K562 (cell line): ENCODE measurements at regions not wholly inside any gene's neighbourhood (a gene's known extent, or its start where the extent isn't known, plus 50 kb on each side); places are given as distances from the start of the nearest gene placed in this dataset.

Experiments
- ATAC-seq: fragments of 200-7000 bp; cut with Tn5 transposase; 3 replicates; pipeline ENCODE4 v1.9.1; 2020; ENCODE audit warnings: moderate library complexity
- BruUV-seq: library from RNA; stranded (reverse); fragments of 400-500 nt; replicated peaks from 2 replicates; lab custom pipeline; 2021; lab: Mats Ljungman, UMichigan
- CTCF ChIA-PET: fragments of 300-600 bp; formaldehyde crosslinking; extraction: SDS; loops from one replicate; lab custom pipeline; 2021; ENCODE audit warnings: low intra/inter-chr PET ratio; lab: Yijun Ruan, JAX
- POLR2A ChIA-PET: fragments of 300-600, 350-650 bp; sonication (Branson Sonifier 250); formaldehyde crosslinking; extraction: SDS; loops from one replicate; lab custom pipeline; 2021; ENCODE audit warnings: antibody characterized with exemption, inconsistent platforms; lab: Yijun Ruan, JAX
- DNase-seq, 4 experiments: peaks; one replicate each; pipeline versions ENCODE4 v3.0.0 to v3.0.0-alpha.2; 2011 to 2018; ENCODE audit warnings: low spot score in 3 of 4, mixed read lengths in 3 of 4; ENCODE audit errors: extremely low read depth in 1 of 4
- FAIRE-seq: peaks from 2 replicates; lab custom pipeline; 2011; peaks lifted over from hg19 to GRCh38; lab: Jason Lieb, UNC
- H2AFZ ChIP-seq: 2 replicates; pipeline ENCODE4 v1.6.0; 2011; ENCODE audit warnings: low read depth, low read length, control low read depth, inconsistent platforms
- H3K27ac ChIP-seq: fragments of 200-600 bp; 3 replicates; pipeline ENCODE4 v1.8.0; 2011; ENCODE audit warnings: low read depth, mild to moderate bottlenecking, control low read depth, inconsistent platforms, low read length, moderate library complexity, mixed read lengths; ENCODE audit errors: extremely low read depth
- H3K27me3 ChIP-seq, 2 experiments: fragments of 300-600 bp in 1 of 2; 2 replicates in 1 of 2; 3 replicates in 1 of 2; pipeline versions ENCODE4 v1.6.0 to v1.8.0; 2011; ENCODE audit warnings: inconsistent platforms in 2 of 2, low read length in 2 of 2, mild to moderate bottlenecking in 1 of 2, mixed read lengths in 1 of 2, moderate library complexity in 1 of 2; ENCODE audit not compliant: control insufficient read depth in 2 of 2, insufficient read depth in 2 of 2
- H3K36me3 ChIP-seq: fragments of 300-600 bp; 3 replicates; pipeline ENCODE4 v1.8.0; 2011; ENCODE audit warnings: mild to moderate bottlenecking, low read length, inconsistent platforms; ENCODE audit not compliant: control insufficient read depth, insufficient read depth
- H3K4me1 ChIP-seq, 2 experiments: fragments of 200-600 bp in 1 of 2; replicated peaks in 1 of 2; 2 replicates in 1 of 2; 3 replicates in 1 of 2; pipeline versions ENCODE4 v1.5.1 to v1.8.0; 2011; ENCODE audit warnings: inconsistent platforms in 2 of 2, low read length in 2 of 2, mild to moderate bottlenecking in 1 of 2, mixed read lengths in 1 of 2, moderate library complexity in 1 of 2; ENCODE audit not compliant: control insufficient read depth in 2 of 2, insufficient read depth in 2 of 2
- H3K4me2 ChIP-seq: 2 replicates; pipeline ENCODE4 v1.6.1; 2011; ENCODE audit warnings: low read length, control low read depth, inconsistent platforms, mixed read lengths; ENCODE audit not compliant: insufficient read depth
- H3K4me3 ChIP-seq: fragments of 200-600 bp; sonication (generic), shearing (Covaris generic); 2 replicates; pipeline ENCODE4 v1.5.1; 2016; ENCODE audit warnings: control low read depth, inconsistent platforms
- H3K79me2 ChIP-seq: fragments of 200-600 bp; 3 replicates; pipeline ENCODE4 v1.8.0; 2011; ENCODE audit warnings: low read length, inconsistent platforms; ENCODE audit not compliant: control insufficient read depth, insufficient read depth
- H3K9ac ChIP-seq, 2 experiments: 2 replicates each; pipeline versions ENCODE4 v1.6.0 to v1.6.1; 2011; ENCODE audit warnings: low read depth in 2 of 2, low read length in 2 of 2, control low read depth in 1 of 2, inconsistent platforms in 1 of 2, mild to moderate bottlenecking in 1 of 2, mixed read lengths in 1 of 2; ENCODE audit not compliant: insufficient read depth in 1 of 2
- H3K9me1 ChIP-seq: one replicate; pipeline ENCODE4 v1.6.0; 2011; ENCODE audit warnings: inconsistent platforms, mild to moderate bottlenecking, low read length, moderate library complexity; ENCODE audit not compliant: control insufficient read depth, insufficient read depth
- H3K9me3 ChIP-seq: replicated peaks from 2 replicates; pipeline ENCODE4 v1.5.1; 2011; ENCODE audit warnings: low read depth, low read length, inconsistent platforms; ENCODE audit not compliant: control insufficient read depth, insufficient read depth
- H4K20me1 ChIP-seq: replicated peaks from 2 replicates; pipeline ENCODE4 v1.6.1; 2011; ENCODE audit warnings: low read length, inconsistent platforms, mixed read lengths; ENCODE audit not compliant: control insufficient read depth, insufficient read depth
- GATAD2A ChIP-seq: fragments of 450-650 bp; IDR thresholded peaks from 2 replicates; pipeline ENCODE4 v1.6.1; 2017
- HLTF ChIP-seq: fragments of 450-650 bp; IDR thresholded peaks from 2 replicates; pipeline ENCODE4 v1.6.1; 2016
- HMG20B ChIP-seq: fragments of 250-450 bp; sonication (Bioruptor Pico); IDR thresholded peaks from 2 replicates; pipeline ENCODE4 v1.5.0; 2021; ENCODE audit warnings: mild to moderate bottlenecking
- MCM7 ChIP-seq, 2 experiments: fragments of 450-650 bp; IDR thresholded peaks; 2 replicates each; pipeline ENCODE4 v1.6.1; 2016 to 2018
- MTA2 ChIP-seq: fragments of 450-650 bp; IDR thresholded peaks from 2 replicates; pipeline ENCODE4 v1.6.1; 2016; ENCODE audit warnings: low read depth
- NR2C1 ChIP-seq, 2 experiments: fragments of 450-650 bp; IDR thresholded peaks; 2 replicates each; pipeline ENCODE4 v1.6.1; 2017; ENCODE audit warnings: mild to moderate bottlenecking in 2 of 2, antibody characterized with exemption in 1 of 2, inconsistent platforms in 1 of 2, missing compliant biosample characterization in 1 of 2, missing genetic modification characterization in 1 of 2
- POU5F1 ChIP-seq: fragments of 150-350 bp; IDR thresholded peaks from 2 replicates; pipeline ENCODE4 v1.6.1; 2014; ENCODE audit warnings: borderline replicate concordance, low read length, low read depth, mild to moderate bottlenecking; ENCODE audit not compliant: partially characterized antibody
- RFX5 ChIP-seq: IDR thresholded peaks from 2 replicates; pipeline ENCODE4 v1.6.1; 2011; ENCODE audit warnings: low read depth, mild to moderate bottlenecking, improper control_type of control experiment, low read length
- SRSF1 ChIP-seq: fragments of 200-400 bp; formaldehyde crosslinking; IDR thresholded peaks from 2 replicates; pipeline ENCODE4 v1.6.1; 2017; ENCODE audit warnings: mild to moderate bottlenecking, low read depth, low read length, moderate library complexity
- VEZF1 ChIP-seq: fragments of 200-800 bp; sonication (Bioruptor generic); IDR thresholded peaks from 2 replicates; pipeline ENCODE4 v1.6.1; 2017; ENCODE audit warnings: missing genetic modification characterization, missing compliant biosample characterization
- ZNF140 ChIP-seq: fragments of 250-450 bp; sonication (Bioruptor Pico); IDR thresholded peaks from 2 replicates; pipeline ENCODE4 v1.8.0; 2021; ENCODE audit warnings: moderate library complexity, mild to moderate bottlenecking, inconsistent platforms
- ZNF212 ChIP-seq: fragments of 450-650 bp; formaldehyde crosslinking; IDR thresholded peaks from 2 replicates; pipeline ENCODE4 v1.4.0; 2020; ENCODE audit warnings: mild to moderate bottlenecking
- WGBS: fragments of 100-300 bp; shearing (Covaris generic); methylation state at CpG from one replicate; pipeline ENCODE4 v1.1.6; 2016; ENCODE audit warnings: low coverage, mixed read lengths; ENCODE audit not compliant: insufficient coverage; ENCODE audit errors: missing lambda C conversion rate; 5-methylcytosine and 5-hydroxymethylcytosine counted together
- in situ Hi-C: fragments of 300-500 bp; cut with MboI; formaldehyde crosslinking; loops from 4 replicates; pipeline ENCODE4 v1.15.0; 2018; ENCODE audit warnings: inconsistent platforms, mixed read lengths
- intact Hi-C: fragments of 100-400 bp; cut with micrococcal nuclease; formaldehyde crosslinking; loops from 2 replicates; pipeline ENCODE4 v1.14.2; 2022

- FAIRE-seq, result no peak
- no TSS peak for BruUV-seq
- Histone ChIP-seq H3K27ac (no peak overlapping the region), H3K79me2 (no peaks in the 10 kb centered on the region), H3K9me1 (no peaks in the 10 kb centered on the region), H3K4me2 (no peak overlapping the region), H4K20me1 (no peaks in the 10 kb centered on the region), H3K27me3 (no peaks in the 10 kb centered on the region), H3K4me1 (no peaks in the 10 kb centered on the region), H3K9me3 (no peaks in the 10 kb centered on the region), H3K4me3 (no peak overlapping the region), H2AFZ (no peak overlapping the region), H3K36me3 (no peaks in the 10 kb centered on the region), H3K9ac (no peak overlapping the region)
- ATAC-seq, result no peak
- intact Hi-C loops, result no loop called here
- no peak for DNase-seq
- in situ Hi-C loops, result no loop called here
- TF ChIP-seq HMG20B, result no peak
- POLR2A ChIA-PET, result interaction anchor here (1.2 kb wide), 1 partner anchor 11 kb away, joined by 3 read pairs; no protein-coding TSS in a partner anchor
- CTCF ChIA-PET, result no interaction called here
- 0% methylated on average over 2 of the region's 2 CpGs for WGBS
Measured at GRCh38 chr5:158618256-158618655, 481.5 kb downstream of the EBF1 start.

GRCh38 chr5:158616707-158617106, 483.0 kb downstream of the EBF1 start:
- no peaks in the 10 kb centered on the region for H3K9me3 ChIP-seq
- H3K36me3 ChIP-seq, result no peaks in the 10 kb centered on the region
- H4K20me1 ChIP-seq, result no peaks in the 10 kb centered on the region
- no peaks in the 10 kb centered on the region for H3K4me1 ChIP-seq
- in situ Hi-C loops (no loop called here), intact Hi-C loops (no loop called here)
- H3K9ac ChIP-seq, result no peak overlapping the region
- H3K27me3 ChIP-seq, result no peaks in the 10 kb centered on the region
- H2AFZ ChIP-seq, result no peak overlapping the region
- CTCF ChIA-PET, result no interaction called here
- no peak overlapping the region for H3K27ac ChIP-seq
- no peak for TF ChIP-seq SRSF1
- TF ChIP-seq HLTF, result no peak
- no peak for TF ChIP-seq POU5F1
- no peak for TF ChIP-seq GATAD2A
- TF ChIP-seq NR2C1 (IDR thresholded peaks at IDR 0.05), result no peak
- no peak for TF ChIP-seq NR2C1 (tag; IDR thresholded peaks at IDR 0.05)
- TF ChIP-seq ZNF212 (CRISPR knock-in tag), result no peak
- no peak for TF ChIP-seq RFX5
- no peak for TF ChIP-seq MTA2
- no peak for TF ChIP-seq HMG20B
- TF ChIP-seq MCM7 (IDR thresholded peaks at IDR 0.05), result no peak
- no peak for TF ChIP-seq ZNF140 (CRISPR knock-in tag)
- TF ChIP-seq VEZF1 (CRISPR knock-in tag), result no peak
- no peaks in the 10 kb centered on the region for H3K9me1 ChIP-seq
- no TSS peak for BruUV-seq
- ATAC-seq (no peak), FAIRE-seq (no peak), DNase-seq (no peak)
- H3K79me2 ChIP-seq, result no peaks in the 10 kb centered on the region
- H3K4me3 ChIP-seq, result no peak overlapping the region
- POLR2A ChIA-PET, result interaction anchor here (0.6 kb wide), 1 partner anchor 27 kb away, joined by 3 read pairs; no protein-coding TSS in a partner anchor
- no peak overlapping the region for H3K4me2 ChIP-seq
